SU-DHL-6 (cell line): ENCODE measurements at regions not wholly inside any gene's neighbourhood (a gene's known extent, or its start where the extent isn't known, plus 50 kb on each side); places are given as distances from the start of the nearest gene placed in this dataset.
A peak's percentile ranks its signal among the peaks of the same experiment; 100 is the strongest.

Experiments
- CTCF ChIP-seq: fragments of 200-600 bp; sonication (generic); IDR thresholded peaks from one replicate; pipeline ENCODE4 v1.5.1; 2017; ENCODE audit warnings: antibody characterized with exemption, mild to moderate bottlenecking, low read length, moderate library complexity; ENCODE audit not compliant: insufficient read depth, poor library complexity, severe bottlenecking
- EZH2phosphoT487 ChIP-seq: fragments of 200-600 bp; sonication (generic), shearing (Covaris generic); conservative IDR thresholded peaks from 2 replicates; pipeline ENCODE4 v1.6.1; 2018; ENCODE audit warnings: mild to moderate bottlenecking, antibody characterized with exemption, low read length, moderate library complexity, mixed read lengths

- TF ChIP-seq CTCF (peak; percentile 65), EZH2phosphoT487 (no peak)
Observed at GRCh38 chr2:176454893-176455815, 185.9 kb downstream of the MTX2 start.
